HG02981 (cell line): ENCODE measurements at regions not wholly inside any gene's neighbourhood (a gene's known extent, or its start where the extent isn't known, plus 50 kb on each side); places are given as distances from the start of the nearest gene placed in this dataset.
"Not testable (repeated sequence)": the region's sequence is repeated elsewhere in the genome, so short reads cannot be mapped to it uniquely, and the experiment has no call there.

Experiments
- ATAC-seq: cut with Tn5 transposase; IDR thresholded peaks from one replicate; pipeline ENCODE4 v1.9.1; 2021; ENCODE audit warnings: mild to moderate bottlenecking, moderate library complexity; ENCODE audit not compliant: unreplicated experiment

DNA sequence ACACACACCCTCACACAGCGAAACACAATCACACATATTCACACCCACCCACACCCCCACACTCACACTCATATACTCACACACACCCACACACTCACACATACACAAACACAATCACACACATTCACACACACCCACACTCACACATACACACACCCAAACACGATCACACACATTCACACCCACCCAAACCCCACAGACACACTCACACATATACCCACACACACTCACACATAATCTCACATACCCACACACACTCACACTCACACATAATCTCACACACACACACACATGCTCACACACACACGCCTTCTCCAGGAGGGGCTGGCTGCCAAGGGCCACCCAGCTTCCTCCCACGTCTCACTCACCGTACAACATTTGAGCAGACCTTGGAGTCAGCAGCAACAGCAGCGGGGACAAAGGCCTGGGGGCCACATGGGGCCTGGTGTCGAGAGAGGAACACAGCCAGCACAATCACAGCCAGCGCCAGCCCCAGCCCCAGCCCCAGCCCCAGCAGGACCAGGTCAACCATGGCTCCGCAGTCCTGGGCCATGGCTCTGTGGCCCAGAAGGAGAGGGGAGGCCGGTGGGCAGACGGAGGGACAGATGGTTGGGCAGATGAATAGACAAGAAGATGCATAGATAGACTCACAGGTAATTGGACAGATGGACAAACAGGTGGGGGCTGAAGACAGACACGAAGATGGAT, 932.9 kb downstream of the TUBA3C start:
- ATAC-seq, result not testable (repeated sequence)

DNA sequence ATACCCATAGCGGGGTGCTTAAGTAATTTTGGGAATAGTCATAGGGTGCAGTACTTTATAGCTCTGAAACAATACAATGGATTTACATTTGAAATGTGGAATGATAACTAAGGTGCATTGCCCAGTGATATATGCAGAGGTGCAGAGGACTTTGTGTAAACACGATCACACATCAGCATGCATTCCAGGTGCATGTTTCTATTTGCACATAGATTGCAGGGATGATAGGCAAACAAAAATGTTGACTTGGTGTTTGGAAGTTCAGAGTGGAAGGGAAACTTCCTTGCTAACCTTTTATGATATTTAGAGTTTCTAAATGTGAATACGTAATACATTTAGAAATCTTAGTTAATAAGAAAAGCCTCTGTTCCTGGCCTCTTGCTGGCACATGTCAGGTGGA, 941.5 kb downstream of the TUBA3C start:
- not testable (repeated sequence) for ATAC-seq

DNA sequence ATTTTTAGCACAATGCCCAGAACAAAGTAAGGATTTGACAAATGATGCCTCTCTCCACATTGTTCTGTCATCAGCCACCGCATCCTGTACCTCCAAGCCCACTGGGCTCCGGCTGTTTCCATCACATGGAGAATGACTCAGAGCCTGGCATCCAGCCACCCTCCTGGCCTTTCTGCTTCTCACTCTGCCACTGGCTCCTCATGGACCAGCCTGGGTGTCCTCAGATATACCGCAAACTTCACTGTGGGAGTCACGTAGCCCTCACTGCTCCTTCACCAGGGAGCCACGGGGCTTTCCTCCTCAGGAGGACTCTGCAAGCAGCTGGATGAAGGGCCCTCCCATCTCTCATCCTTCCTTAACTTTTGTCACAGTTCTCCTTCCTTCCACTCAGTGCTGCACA, 943.0 kb downstream of the TUBA3C start:
- ATAC-seq, result not testable (repeated sequence)

GRCh38 chr13:18236528-18236815, 945.2 kb downstream of the TUBA3C start:
- ATAC-seq, result no peak

- no peak for ATAC-seq
Observed at GRCh38 chr13:18235756-18236527, 945.7 kb downstream of the TUBA3C start.

DNA sequence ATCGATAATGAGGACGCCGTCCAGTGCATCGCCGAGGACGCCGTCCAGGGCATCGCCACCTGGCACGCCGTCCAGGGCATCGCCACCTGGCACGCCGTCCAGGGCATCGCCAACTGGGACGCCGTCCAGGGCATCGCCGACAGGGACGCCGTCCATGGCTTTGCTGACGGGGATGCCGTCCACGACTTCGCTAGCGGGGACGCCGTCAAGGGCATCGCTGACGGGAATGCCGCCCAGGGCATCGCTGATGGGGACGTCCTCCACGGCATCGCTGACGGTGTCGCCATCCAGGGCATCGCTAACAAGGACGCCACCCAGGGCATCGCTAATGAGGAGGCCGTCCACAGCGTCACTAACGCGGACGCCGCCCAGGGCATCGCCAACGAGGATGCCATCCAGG, 946.5 kb downstream of the TUBA3C start:
- no peak for ATAC-seq

DNA sequence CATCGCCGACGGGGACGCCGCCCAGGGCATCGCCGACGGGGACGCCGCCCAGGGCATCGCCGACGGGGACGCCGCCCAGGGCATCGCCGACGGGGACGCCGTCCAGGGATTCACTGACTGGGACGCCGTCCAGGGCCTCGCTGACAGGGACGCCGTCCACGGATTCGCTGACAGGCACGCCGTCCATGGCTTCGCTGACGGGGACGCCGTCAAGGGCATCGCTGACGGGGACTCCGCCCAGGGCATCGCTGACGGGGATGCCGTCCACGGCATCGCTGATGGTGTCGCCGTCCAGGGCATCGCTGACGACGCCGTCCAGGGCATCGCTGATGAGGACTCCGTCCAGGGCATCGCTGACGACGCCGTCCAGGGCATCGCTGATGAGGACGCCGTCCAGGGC, 947.2 kb downstream of the TUBA3C start:
- ATAC-seq, result not testable (repeated sequence)

- no peak for ATAC-seq
Observed at GRCh38 chr13:18233783-18234299, 947.8 kb downstream of the TUBA3C start.

GRCh38 chr13:18232994-18233782, 948.4 kb downstream of the TUBA3C start:
- no peak for ATAC-seq

- ATAC-seq, result no peak
Observed at GRCh38 chr13:18232298-18232993, 949.2 kb downstream of the TUBA3C start.

DNA sequence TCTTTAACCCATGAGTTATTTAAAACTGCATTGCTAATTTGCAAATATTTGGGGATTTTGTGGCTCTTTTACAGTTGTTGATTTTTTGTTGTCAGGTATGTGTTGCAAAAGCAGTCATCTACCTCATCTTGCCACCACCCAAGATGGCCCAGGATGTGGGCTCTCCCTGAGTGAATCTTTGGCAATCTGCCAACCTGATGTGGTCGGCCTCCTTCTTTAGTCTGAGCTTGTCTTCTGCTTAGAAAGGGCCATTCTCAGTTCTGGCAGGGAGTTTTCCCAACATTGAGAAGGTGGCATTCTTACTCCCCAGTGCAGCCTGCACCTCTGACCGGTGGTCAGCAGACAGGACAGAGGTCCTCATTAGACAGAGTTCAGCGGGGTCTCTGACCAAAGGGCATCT, 957.2 kb downstream of the TUBA3C start:
- ATAC-seq, result not testable (repeated sequence)

DNA sequence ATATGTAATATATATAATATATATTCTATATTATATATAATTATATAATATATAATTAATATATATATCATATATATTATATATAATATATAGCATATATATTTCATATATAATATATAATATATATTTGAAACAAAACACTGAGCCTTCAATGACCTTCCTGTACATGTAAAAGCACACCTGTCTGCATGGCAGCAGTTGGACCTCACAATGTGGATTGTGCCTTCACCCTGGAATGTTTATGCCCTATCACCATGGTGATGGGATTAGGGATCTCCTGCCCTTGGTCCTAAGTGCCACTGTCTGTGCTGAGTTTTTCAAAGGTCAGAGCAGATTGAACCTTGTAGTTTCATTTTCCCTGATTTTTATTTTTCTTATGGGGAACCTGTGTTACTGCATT, 966.9 kb downstream of the TUBA3C start:
- ATAC-seq, result not testable (repeated sequence)

DNA sequence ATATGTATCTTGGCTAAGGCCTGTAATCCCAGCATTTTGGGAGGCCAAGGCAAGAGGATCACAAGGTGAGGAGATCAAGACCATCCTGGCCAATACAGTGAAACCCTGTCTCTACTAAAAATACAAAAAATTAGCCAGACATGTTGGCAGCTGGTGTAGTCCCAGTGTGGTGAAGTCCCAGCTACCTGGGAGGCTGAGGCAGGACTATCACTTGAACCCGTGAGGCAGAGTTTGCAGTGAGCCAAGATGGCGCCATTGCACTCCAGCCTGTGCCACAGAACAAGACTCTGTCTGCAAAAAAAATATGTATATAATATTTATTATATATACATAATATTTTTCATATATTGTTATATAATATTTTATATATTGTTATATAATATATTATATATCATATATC, 968.1 kb downstream of the TUBA3C start:
- ATAC-seq, result not testable (repeated sequence)

DNA sequence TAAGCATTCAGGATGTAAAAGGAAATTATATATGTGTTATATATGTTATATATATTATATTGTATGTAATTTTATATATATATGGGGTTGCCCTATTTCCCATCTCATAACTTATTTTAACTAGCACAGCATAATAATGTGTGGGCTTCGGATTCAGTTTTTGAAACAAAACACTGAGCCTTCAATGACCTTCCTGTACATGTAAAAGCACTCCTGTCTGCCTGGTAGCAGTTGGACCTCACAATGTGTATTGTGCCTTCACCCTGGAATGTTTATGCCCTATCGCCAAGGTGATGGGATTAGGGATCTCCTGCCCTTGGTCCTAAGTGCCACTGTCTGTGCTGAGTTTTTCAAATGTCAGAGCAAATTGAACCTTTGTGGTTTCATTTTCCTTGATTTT, 968.8 kb downstream of the TUBA3C start:
- no peak for ATAC-seq

DNA sequence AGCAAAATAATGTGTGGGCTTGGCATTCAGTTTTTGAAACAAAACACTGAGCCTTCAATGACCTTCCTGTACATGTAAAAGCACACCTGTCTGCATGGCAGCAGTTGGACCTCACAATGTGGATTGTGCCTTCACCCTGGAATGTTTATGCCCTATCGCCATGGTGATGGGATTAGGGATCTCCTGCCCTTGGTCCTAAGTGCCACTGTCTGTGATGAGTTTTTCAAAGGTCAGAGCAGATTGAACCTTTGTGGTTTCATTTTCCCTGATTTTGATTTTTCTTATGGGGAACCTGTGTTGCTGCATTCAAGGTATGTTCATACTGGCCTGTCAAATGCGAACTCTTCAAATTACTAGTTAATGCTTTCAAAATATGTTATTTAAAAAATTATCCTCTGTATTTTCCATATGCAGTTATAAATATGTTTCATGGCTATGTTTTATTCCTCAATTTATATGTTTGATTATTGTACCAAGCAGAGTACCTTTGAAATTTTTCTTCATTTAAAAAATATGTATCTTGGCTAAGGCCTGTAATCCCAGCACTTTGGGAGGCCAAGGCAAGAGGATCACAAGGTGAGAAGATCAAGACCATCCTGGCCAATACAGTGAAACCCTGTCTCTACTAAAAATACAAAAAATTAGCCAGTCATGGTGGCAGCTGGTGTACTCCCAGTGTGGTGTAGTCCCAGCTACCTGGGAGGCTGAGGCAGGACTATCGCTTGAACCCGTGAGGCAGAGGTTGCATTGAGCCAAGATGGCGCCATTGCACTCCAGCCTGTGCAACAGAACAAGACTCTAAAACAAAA, 969.7 kb downstream of the TUBA3C start:
- peak; percentile 88 for ATAC-seq

- ATAC-seq, result not testable (repeated sequence)
Observed at GRCh38 chr13:18204614-18205178, 976.9 kb downstream of the TUBA3C start.

GRCh38 chr13:18195365-18195678, 986.3 kb downstream of the TUBA3C start:
- not testable (repeated sequence) for ATAC-seq

GRCh38 chr13:18194631-18195364, 986.8 kb downstream of the TUBA3C start:
- ATAC-seq, result not testable (repeated sequence)

- not testable (repeated sequence) for ATAC-seq
Observed at GRCh38 chr13:18194104-18194503, 987.5 kb downstream of the TUBA3C start.
